ENCODE measurements at regions not wholly inside any gene's neighbourhood (a gene's known extent, or its start where the extent isn't known, plus 50 kb on each side); places are given as distances from the start of the nearest gene placed in this dataset.

DNA sequence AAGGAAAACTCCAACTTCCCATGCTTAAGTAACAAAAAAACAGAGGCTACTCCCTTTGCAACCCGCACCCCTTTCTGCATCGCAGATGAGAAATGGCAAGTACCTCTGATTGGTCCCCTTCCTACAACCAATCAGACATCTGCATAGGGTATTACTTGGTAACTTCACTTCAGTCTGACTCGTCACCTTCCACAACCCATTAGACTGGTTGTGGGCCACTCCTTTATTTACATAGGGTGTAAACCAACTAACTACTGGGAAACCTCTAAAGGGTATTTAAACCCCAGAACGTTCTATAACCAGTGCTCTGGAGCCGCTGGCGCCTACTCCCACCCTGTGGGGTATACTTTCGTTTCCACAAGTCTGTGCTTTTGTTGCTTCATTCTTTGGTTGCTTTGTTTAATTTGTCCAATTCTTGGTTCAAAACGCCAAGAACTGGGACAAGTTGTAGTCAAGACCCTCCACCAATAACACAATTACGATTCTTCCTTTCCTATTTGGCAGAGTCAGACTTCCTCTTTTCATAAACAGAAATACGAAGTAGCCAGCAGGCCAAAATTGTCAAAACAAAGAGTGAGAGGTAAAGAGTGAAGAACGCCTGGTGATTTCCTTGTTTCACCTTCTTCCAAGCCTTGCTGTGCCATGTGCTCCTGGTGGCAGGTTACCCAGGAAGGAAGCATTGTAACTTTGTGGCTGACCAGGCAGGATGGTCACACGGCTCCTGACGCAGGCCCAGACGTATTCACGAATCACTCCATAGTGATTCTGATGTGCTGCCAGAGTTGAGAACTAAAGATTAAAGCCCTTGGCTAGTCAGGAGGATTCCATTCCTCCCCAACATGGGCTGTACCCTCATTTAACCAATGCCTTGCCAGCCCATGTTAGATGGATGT is 477.4 kb downstream of the ARHGEF28 start:
- no peak for DNase-seq

DNA sequence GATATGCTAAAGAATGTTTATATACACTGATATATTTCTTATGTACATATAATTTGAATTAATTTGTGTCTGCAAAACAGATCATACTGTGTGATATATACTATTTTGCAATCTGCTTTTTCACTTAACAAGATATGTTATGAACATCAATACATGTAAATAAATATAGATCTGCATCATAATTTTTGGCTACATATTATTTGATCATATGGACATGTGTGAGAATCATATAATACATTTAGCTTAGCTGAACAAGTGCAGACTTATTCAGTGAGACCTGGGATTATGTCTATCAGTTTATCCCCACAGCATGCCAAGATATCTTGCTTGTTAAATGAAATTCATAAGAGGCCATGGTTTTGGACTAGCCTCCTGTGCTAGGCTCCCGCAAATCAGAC is 474.3 kb downstream of the ARHGEF28 start:
- no peak for DNase-seq

DNA sequence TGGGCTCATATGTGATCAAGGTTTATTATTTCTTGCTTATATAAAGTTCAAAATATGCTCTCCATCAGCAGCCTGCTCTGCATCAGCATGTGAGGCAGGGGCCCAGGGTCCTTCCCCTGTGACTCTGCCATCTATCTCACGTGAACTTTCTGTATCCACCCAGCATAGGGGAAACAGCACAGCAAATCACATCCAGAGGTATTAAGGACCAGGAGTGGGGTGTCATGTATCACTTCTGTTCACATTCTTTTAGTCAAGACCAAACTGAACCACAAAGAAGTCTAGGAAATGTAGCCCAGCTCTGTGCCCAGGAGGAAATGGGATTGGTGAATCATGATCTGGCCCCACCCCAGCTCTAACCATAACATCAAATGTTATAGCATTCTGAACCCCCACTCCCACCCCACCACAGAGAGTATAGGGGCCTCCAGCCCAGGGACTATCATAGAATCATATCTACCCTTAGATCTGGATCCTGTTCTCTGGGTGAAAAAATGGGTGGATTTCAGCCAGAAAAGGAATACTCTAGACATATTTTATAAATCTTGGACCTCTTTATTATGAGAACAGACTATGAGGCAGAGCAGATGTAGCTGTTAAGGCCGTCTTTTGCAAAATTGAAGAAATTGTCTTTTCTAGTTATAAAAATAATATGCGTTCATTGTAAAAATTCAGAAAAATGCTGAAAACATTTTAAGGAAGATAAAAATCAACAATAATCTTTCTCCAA is 473.7 kb downstream of the ARHGEF28 start:
- DNase-seq: no peak

DNA sequence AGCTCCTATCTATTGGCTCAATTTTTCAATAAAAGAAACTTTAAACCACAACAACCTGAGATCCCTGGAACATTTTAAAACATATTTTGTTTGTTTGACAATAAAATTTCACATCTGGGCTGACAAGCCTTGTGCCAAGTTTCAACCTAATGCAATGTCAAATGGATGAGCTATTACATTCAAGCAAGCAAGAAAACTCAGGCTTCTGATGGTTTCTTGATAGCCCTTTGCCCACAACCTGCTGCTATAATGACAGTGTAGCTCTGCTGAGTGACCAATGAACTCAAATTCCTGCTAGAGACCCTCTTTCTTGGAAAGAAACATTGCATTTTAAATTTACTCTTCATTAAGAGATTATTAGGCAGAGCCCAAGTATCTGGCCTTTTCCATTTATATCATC is 472.9 kb downstream of the ARHGEF28 start:
- DNase-seq: no peak

DNA sequence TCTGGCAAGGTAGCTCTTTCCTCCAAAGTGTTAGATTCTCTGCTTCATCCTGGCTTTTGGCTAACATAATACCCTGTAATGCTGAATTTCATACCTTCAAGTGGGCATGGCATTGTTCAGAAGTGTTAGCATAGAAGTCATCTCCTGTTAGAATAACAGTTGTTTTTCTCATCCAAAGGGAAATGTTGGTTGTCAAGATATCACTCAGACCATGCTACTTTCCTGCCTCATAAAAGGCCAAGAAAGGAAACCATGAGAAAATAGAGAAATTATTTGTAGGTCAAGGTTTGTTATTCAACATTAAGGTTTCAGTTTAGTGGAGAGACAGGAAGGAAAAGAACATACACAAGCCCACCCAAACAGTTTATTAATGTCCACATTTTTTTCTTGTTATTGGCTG is 472.5 kb downstream of the ARHGEF28 start:
- DNase-seq: no peak

DNA sequence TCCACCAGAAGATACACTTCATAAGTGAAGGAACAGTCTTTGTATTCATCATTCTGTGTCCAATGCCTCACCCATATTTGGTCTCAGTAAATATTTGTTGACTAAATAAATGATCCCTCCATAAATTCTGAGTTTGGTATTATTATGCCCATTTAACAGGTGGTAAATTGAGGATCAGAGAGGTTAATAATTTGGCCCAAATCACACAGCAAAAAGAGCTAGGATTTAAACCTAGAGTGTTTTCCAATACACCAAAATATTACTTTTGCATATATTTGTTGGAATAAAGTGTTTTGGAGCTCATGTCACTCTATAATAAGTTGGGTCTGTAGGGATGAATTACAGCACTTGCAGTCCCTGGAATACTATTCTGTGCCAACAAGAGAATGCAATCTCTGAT is 470.3 kb downstream of the ARHGEF28 start:
- no peak for DNase-seq

DNA sequence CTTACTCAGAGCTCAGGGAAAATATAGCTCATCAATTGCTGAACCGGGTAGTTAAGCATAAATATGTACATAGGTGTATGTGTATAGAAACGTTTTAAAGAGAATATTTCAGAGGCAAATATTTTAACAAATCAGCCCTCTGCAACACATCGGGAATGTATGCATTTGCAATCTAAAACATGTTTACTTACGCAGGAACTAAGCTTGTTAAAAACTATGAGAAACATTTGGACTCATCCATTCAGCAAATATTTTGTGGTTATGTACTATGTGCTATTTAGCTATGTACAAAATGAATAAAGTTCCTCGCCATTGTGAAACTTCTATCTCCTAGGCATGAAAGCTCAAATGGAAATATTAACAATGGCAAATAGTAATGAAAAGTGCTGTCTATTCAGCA is 469.9 kb downstream of the ARHGEF28 start:
- no peak for DNase-seq

DNA sequence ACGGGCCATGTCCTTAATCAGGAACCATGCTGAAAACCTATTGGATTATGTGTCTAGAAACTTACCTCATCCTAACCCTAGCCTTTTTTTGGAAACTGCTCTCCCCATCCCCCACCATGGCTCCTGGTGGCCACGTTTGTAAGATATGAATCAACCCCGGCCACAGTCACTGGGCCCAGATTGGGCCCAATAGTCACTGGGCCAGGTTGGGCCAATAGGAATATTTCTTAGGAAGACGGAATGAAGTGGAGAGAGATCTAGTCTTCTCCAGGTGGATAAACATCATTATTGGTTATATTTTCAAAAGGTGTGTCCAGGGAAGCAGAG is 468.7 kb downstream of the ARHGEF28 start:
- no peak for DNase-seq

DNA sequence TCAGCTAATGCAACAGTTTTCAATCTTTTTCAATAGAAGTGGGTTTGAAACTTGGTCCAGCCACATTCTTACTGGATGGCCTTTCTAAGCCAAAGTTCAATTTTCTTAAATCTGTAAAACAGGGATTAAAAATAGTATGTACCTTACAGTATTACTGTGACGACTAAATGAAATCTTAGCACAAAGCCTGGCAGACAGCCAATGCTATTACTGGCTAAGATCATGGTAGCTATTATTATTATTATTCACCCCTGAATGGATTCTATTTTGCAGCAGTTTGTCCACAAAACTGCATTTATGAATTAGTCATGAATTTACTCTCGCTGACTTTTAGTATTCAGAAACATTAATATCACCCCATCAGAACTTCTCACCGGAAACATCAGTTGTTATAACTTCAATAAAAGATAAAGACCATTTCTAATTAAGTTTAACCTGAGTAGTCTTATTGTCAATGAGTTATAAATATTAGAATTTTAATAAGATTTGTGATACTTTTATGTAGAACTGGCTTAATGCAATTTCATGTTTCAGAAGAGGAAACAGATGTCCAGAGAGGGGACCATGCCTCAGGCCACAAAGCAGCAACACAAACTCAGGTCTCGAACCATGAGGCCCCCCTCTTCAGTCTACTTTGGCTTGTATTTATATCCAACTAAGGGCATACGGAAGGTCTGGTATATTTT is 468.2 kb downstream of the ARHGEF28 start:
- DNase-seq: no peak

DNA sequence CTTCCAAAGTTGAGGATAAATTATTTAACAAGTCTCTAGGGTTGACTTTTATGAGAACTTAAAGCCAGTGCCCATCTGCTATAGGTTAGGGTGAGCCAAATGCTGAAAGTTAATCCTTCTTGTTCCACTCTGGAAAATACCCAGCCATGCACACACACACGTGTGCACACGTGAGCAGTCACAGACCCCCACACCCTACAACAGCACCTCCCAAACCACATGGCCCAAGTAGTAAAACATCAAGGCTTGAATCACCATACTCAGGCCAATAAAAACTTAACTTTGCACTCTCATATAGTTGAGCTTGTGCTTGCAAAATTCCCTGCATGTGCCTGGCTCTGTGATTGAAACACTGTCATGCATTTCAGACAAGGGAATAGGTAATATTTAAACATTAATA is 467.6 kb downstream of the ARHGEF28 start:
- no peak for DNase-seq

DNA sequence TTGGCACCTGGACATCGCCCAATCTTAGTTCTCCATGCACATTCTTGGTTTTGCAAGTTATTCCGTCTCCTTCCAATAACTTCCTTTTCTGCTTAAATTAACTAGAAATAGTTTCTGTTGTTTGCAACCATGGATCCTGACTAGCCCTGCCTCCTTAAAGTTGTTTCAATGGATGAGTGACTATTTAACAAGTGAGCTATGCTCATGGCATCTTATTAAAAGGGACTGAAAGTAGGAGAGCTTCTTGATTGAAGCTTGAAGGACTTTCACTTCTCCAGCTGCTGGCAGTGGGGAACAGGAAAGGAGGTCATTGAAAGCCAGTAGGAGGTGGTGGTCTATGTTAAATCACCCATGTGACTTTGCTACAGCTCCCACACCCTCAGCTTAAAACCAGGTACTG is 466.8 kb downstream of the ARHGEF28 start:
- no peak for DNase-seq

DNA sequence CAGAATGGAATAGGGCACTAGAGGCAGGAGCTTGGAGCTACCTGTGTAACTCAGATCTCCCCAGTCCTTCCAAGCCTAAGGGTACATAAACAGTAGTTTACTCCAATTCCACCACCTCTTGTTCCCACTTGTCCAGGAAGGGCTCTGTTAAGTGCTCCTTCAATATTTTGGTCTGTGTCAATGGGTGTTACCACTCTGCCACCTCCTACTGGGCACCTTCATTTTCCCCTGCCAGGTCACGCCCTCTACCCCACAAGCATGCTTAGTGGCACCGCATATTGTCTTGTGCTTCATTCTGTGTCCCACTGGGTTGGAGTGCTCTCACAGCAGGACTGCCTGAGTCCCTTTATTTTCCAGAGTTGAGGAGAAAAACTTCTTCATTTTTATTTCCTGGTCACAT is 459.8 kb downstream of the ARHGEF28 start:
- no peak for DNase-seq

DNA sequence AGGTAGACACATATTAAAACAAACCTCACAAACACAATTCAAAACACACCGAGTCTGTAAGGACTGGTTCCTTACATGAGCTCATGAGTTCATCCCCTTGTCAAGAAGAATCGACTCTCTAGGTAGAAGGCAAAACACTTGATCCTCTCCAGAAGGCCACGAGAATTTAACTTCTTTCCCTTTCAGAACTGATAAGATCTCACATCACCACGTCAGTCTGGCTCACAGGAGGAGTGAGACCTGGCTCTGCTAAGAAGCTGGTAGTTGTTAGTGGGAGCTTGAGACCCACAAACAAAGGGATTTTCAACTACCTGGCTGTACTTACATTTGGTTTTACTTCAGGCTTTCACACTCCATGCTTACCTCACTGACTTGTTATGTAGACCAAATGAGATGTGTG is 459.2 kb downstream of the ARHGEF28 start:
- no peak for DNase-seq

DNA sequence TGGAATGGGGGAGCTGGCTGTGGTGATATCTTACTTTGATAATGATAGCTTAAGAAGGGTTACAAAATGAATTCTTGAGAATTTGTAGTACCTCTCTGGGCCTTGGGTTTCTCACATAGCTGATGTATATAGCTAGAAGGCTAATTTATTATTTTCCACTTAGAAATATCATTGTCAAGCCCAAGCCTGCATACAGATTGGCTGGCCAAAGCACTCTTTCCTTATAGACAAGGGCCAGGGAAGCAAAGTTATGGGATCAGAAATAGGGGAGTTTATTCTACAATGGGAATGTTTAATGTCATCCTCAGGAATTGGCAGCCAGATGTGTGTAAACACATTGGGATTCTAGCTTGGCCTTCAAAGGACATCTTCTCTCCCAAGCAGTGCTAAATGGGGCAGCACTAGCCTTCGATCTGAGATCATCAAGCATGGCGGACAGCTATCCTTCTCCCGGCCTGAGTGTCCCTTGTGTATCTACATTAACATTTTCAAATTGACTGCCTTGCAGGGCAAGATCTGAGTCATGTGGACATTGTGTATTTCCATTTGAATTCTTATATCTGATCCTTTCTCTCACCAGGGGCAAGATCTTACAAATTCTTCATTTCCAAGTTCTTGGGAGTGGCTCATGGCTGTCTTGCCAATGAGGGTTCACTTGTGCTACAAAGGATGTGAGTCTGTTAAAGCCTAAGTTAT is 457.2 kb downstream of the ARHGEF28 start:
- no peak for DNase-seq

DNA sequence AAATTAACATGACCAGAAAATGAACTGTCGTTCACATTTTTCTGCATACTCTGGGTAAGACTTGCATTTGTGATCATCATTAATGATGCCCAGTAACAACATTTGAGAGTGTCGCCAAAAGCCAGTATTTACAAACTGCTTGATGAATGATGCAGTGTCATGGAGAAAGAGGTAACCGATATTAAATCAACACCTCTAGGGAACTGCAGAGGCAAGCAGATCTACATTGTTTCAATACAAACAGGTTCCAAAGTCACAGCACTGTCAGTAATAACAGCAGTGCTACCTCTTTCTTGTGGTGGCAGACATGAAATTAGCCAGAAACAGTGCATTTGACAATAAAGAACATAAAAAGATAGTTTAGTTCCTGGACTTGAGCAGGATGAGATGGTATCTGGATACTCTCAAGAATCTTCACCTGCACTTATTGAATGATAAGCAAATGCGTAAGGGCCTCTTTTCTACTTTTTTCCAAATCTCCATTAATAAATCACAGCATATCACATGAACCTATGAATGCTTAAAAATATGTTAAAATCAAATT is 456.6 kb downstream of the ARHGEF28 start:
- no peak for DNase-seq

DNA sequence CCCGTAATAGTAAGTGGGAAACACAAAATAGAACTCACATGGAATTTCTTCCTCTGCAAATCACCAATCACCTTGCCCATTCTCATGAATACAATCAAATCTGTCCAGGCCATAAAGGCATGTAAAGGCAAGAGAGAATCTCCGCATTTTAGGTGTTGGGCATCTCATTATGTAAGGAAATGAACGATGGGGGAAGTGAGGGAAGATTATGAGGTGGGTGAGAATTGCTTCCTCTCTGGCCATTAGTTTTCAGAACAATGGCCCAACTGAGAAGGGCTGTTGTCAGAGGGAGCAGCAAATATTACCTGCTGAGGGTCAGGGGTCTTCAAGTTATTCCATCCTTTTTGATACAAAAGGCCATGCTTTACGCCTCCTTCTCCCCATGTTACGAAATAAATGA is 455.1 kb downstream of the ARHGEF28 start:
- no peak for DNase-seq

DNA sequence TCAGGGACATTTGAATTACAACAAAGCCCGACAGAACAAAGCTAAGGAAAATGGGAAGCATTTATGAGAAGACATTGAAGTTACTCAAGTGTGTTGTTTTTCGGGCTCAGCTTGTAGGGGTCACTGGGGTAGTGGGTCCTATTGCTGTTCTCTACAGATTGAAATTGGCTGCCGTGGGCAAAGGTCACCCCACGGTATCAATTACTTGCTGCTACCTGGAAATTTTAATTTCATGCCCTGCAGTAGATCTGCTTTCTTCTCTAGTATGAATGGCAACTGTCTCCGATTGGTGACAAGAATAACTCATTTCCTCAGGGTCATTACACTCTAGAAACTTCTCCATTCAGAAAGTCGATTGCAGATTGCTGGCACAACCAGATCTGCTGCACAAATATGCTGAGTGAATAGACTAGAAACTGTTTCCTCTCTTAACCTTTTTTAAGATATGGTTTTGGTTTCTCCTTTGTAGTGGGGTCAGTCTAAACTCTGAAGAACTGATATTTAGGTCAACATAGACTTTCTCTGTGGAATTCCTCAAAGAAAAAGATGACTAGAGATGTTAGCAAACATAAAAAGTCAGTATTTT is 454.1 kb downstream of the ARHGEF28 start:
- no peak for DNase-seq

DNA sequence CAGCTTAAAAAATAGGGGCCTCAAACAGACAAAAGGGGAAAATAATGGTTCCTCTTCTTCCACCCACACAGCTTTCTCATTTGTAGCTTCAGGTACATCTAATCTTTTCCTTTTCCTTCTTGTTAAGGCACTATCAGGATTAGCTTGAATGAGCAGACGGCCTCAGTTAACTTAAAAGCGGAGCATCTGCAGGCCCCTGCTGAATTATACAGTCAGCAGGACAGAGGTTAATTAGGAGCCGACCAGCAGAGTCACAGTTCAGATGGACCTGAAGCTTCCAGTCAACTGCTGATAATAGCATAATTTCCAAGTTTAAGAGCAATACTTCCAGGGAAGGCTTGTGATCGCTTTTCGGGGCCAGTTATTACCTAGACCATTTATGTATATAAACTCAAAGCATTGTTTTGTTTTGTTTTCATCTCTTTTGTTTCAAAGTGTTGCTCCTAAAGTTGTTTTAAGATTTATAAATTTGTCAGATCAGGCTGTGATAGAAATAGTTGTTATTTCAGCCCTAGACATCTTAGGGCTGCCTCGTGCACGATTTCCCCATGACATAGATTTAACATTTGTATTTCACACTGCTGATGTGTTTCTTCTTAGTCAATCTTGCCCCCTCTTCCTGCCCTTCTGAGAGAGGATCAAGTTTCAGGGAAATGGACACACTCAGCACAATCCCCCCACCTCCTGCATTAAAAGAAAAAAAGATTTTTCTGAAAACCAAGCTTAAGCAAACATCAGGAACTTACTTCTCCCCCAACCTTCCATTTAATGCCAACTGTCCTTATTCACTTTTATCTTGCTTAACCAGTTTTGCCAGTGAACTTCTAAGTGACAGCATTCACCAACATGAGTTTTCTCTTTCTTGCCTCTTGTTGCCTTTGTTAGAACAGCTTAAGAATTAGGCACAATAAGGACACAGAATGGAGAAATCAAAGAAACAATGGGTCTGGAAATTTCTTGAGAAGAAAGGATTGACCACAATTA is 449.8 kb downstream of the ARHGEF28 start:
- DNase-seq: no peak

DNA sequence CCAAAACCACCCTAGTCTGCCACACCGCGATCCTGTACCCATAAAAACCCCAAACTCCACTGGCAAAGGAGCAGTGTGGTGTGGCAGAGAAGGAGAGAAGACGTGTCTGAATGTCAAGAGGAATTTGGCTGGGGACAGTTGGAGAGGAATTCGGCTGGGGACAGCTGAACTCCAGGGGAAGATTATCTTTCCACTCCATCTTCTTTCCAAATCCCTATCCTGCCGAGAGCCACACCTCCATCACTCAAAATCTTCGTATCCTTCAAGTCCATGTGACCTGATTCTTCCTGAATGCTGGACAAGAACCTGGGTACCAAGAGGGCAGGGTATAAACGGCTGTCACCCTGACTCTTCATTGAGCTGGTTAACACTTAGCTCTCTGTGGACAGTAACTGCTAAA is 448.1 kb downstream of the ARHGEF28 start:
- no peak for DNase-seq

DNA sequence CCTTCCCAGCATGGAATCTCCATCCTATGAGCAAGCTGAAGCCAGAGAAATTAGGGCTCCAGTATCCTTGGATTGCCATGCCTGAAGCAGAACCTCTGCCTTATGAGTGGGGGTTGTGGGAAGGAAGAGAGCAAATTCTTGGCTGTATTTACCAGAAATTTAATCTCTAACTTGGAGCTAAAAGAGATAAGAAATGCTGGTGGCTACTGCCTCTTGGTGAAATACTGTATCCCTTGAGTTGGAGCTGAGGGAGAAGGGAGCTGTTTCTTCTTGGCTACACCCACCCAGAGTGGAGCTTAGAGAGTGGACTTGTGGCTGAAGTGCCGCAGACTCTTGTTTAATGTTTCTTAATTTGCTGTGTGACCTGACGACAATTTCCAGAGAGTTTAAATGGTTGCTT is 447.3 kb downstream of the ARHGEF28 start:
- DNase-seq: no peak

DNA sequence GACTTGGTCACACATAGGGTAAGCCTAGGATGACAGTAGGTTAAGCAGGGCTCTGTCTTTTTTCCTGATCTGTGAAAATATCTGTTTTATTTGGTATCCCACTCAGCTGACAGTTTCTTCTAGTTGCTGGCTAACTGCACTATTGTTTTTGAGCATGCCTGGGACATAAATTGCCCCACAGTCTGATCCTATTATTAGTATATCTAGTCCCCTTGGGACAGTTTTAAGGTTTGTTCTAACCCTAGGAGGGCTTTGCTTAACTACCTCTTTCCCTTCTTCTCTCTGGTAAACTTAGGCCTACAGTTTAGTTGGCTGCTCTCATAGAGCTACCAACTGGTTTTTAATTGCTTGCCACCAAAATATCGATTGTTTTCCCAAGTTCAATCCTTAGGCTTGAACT is 446.6 kb downstream of the ARHGEF28 start:
- DNase-seq: no peak

Data from NCI-H526 treated with DMSO at 0.1 percent for 48 hours (cell line).